ENCODE measurements at regions not wholly inside any gene's neighbourhood (a gene's known extent, or its start where the extent isn't known, plus 50 kb on each side); places are given as distances from the start of the nearest gene placed in this dataset.

DNA sequence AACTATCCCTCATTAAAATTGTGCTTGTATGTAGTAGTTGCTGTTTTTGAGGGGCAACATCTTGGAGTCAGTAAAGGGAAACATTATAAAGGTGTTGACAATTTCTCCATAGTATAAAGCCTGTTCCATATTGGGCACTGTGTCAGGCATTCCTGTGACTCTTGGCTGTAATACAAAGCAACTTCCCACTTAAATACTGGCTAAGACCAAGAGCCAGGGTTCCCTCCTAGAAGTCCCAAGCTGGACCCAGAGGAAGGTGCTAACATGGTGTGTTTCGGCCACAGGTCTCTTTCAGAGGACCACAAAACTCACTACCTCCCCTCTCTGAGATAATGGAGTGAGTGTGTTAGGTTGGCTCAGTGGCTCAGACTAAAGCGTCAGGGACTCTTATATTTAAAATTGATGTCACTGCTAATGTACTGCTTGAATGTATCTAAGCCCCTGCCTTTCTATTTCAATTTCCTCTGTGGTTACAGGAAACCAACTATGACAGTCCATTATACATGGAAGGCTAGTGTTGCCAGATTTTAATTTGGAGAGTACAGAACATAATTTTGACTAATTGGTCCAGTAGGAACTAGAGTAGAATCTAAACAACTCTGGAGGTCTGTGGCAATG lies 74.7 kb upstream of the RGL1 start:
- TF ChIP-seq, protein P1, sequence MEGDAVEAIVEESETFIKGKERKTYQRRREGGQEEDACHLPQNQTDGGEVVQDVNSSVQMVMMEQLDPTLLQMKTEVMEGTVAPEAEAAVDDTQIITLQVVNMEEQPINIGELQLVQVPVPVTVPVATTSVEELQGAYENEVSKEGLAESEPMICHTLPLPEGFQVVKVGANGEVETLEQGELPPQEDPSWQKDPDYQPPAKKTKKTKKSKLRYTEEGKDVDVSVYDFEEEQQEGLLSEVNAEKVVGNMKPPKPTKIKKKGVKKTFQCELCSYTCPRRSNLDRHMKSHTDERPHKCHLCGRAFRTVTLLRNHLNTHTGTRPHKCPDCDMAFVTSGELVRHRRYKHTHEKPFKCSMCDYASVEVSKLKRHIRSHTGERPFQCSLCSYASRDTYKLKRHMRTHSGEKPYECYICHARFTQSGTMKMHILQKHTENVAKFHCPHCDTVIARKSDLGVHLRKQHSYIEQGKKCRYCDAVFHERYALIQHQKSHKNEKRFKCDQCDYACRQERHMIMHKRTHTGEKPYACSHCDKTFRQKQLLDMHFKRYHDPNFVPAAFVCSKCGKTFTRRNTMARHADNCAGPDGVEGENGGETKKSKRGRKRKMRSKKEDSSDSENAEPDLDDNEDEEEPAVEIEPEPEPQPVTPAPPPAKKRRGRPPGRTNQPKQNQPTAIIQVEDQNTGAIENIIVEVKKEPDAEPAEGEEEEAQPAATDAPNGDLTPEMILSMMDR (IDR thresholded peaks at IDR 0.05) = no peak
- TF ChIP-seq POLR2A (IDR thresholded peaks at IDR 0.05) = no peak

Measured in lower leg skin (tissue), 3 donors.